GM12891 (cell line): ENCODE measurements at regions not wholly inside any gene's neighbourhood (a gene's known extent, or its start where the extent isn't known, plus 50 kb on each side); places are given as distances from the start of the nearest gene placed in this dataset.

Experiments
- PAX5 ChIP-seq: IDR thresholded peaks from 2 replicates; pipeline ENCODE4 v1.6.1; 2011; ENCODE audit warnings: low read length, moderate library complexity, mild to moderate bottlenecking; ENCODE audit not compliant: insufficient read depth, severe bottlenecking
- POLR2A ChIP-seq: IDR thresholded peaks from 2 replicates; pipeline ENCODE4 v1.6.1; 2011; ENCODE audit warnings: low read depth, low read length, control low read depth
- POLR2AphosphoS5 ChIP-seq: IDR thresholded peaks from 2 replicates; pipeline ENCODE4 v1.6.1; 2011; ENCODE audit warnings: low read depth, low read length, control low read depth
- SPI1 ChIP-seq: IDR thresholded peaks from 2 replicates; pipeline ENCODE4 v1.6.1; 2011; ENCODE audit warnings: low read depth, low read length, control low read depth
- TAF1 ChIP-seq: IDR thresholded peaks from 2 replicates; pipeline ENCODE4 v1.6.1; 2011; ENCODE audit warnings: low read depth, low read length, control low read depth

- TF ChIP-seq TAF1 = no peak
- TF ChIP-seq POLR2A = no peak
- no peak for TF ChIP-seq POLR2AphosphoS5
- TF ChIP-seq PAX5 = no peak
- TF ChIP-seq SPI1 = no peak
These were observed 339.0 kb upstream of the CTNND2 start for GRCh38 chr5:12242950-12243888.
